SK-N-SH (cell line): ENCODE measurements at regions not wholly inside any gene's neighbourhood (a gene's known extent, or its start where the extent isn't known, plus 50 kb on each side); places are given as distances from the start of the nearest gene placed in this dataset.

Source experiments
- CTCF ChIP-seq: fragments of 200-600 bp; sonication (generic); IDR thresholded peaks from 2 replicates; pipeline ENCODE4 v1.6.1; 2017; ENCODE audit warnings: antibody characterized with exemption, mild to moderate bottlenecking, moderate library complexity
- EP300 ChIP-seq, 2 experiments: IDR thresholded peaks; 2 replicates each; pipeline versions ENCODE4 v1.4.0 to v1.6.1; 2012; ENCODE audit warnings: borderline replicate concordance in 1 of 2, low read depth in 1 of 2, low read length in 1 of 2
- FOXJ3 ChIP-seq: sonication (generic); formaldehyde crosslinking; IDR thresholded peaks from 2 replicates; pipeline ENCODE4 v1.5.1; 2020; ENCODE audit warnings: mild to moderate bottlenecking, missing genetic modification reagents
- JUND ChIP-seq: IDR thresholded peaks from 2 replicates; pipeline ENCODE4 v1.4.0; 2012
- POLR2AphosphoS5 ChIP-seq: IDR thresholded peaks from 2 replicates; pipeline ENCODE4 v1.6.1; 2012; ENCODE audit warnings: low read depth, low read length
- REST ChIP-seq: IDR thresholded peaks from 2 replicates; pipeline ENCODE4 v1.6.1; 2012; ENCODE audit warnings: mild to moderate bottlenecking, low read depth, low read length, moderate library complexity
- RXRA ChIP-seq: IDR thresholded peaks from 2 replicates; pipeline ENCODE4 v1.4.0; 2012; ENCODE audit warnings: low read depth, mild to moderate bottlenecking, borderline replicate concordance
- TAF1 ChIP-seq: IDR thresholded peaks from 2 replicates; pipeline ENCODE4 v1.6.1; 2012; ENCODE audit warnings: low read depth, mild to moderate bottlenecking, low read length, moderate library complexity, borderline replicate concordance
- USF1 ChIP-seq: IDR thresholded peaks from 2 replicates; pipeline ENCODE4 v1.4.0; 2012; ENCODE audit warnings: low read depth, borderline replicate concordance

GRCh38 chr2:8568543-8569302, 113.1 kb upstream of the ID2 start:
- TF ChIP-seq FOXJ3 (CRISPR knock-in tag): no peak
- no peak for TF ChIP-seq CTCF
- TF ChIP-seq TAF1: no peak
- no peak for TF ChIP-seq POLR2AphosphoS5
- no peak for TF ChIP-seq REST
- TF ChIP-seq EP300 (IDR thresholded peaks at IDR 0.05; ENCODE audit: borderline replicate concordance in 1 of 2, low read depth in 1 of 2, low read length in 1 of 2): no peak
- TF ChIP-seq USF1: no peak
- no peak for TF ChIP-seq RXRA
- TF ChIP-seq JUND: no peak
